GM12873 (cell line): ENCODE measurements at regions not wholly inside any gene's neighbourhood (a gene's known extent, or its start where the extent isn't known, plus 50 kb on each side); places are given as distances from the start of the nearest gene placed in this dataset.

Source experiments
- TF ChIP-seq, protein P1 (sequence below): IDR thresholded peaks from 2 replicates; pipeline ENCODE4 v1.5.1; 2012; ENCODE audit warnings: low read depth, mild to moderate bottlenecking, moderate library complexity, low read length, control low read depth; ENCODE audit not compliant: insufficient read depth; ENCODE audit errors: missing control alignments

GRCh38 chr13:83667606-83668005 is 214.7 kb downstream of the SLITRK1 start:
- TF ChIP-seq, protein P1, sequence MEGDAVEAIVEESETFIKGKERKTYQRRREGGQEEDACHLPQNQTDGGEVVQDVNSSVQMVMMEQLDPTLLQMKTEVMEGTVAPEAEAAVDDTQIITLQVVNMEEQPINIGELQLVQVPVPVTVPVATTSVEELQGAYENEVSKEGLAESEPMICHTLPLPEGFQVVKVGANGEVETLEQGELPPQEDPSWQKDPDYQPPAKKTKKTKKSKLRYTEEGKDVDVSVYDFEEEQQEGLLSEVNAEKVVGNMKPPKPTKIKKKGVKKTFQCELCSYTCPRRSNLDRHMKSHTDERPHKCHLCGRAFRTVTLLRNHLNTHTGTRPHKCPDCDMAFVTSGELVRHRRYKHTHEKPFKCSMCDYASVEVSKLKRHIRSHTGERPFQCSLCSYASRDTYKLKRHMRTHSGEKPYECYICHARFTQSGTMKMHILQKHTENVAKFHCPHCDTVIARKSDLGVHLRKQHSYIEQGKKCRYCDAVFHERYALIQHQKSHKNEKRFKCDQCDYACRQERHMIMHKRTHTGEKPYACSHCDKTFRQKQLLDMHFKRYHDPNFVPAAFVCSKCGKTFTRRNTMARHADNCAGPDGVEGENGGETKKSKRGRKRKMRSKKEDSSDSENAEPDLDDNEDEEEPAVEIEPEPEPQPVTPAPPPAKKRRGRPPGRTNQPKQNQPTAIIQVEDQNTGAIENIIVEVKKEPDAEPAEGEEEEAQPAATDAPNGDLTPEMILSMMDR = no peak

- TF ChIP-seq, protein P1 = no peak
Measured at GRCh38 chr13:83666141-83666540, 216.1 kb downstream of the SLITRK1 start.

DNA sequence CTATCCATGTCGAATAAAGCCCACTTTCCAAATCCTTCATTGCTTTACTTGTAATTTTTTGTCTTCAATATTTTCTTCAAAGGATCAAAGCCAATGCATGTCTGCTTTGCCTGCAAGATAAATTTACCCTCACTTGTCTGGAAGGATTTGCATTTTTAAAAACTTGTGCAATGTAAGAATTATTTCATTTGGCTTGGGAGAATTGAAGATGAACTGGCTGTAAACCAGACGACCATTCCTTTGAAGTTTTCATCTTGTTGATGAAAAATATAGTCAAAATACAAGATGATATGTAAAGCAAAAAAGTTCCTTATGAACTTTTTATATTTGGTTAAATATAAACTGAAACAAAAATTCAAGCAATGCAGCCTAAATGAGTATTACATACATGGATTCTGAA is 225.0 kb downstream of the SLITRK1 start:
- TF ChIP-seq, protein P1 = no peak

DNA sequence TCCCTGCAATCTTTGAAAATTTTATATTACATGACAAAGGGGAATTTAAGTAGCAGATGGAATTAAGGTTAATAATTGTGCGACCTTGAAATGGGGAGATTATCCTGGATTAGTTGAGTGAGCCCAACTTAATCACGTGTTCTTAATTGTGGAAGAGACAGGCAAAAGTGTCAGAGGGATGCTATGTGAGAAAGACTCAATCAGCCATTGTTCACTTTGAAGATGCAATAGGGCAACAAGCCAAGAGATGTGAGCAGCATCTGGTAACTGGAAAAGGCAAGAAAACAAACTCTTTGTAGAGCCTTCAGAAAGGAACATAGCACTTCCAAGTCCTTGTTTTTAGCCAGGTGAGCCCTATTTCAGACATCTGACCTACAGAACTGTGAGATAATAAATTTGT is 247.7 kb downstream of the SLITRK1 start:
- TF ChIP-seq, protein P1 = no peak

GRCh38 chr13:83633746-83634145 is 248.5 kb downstream of the SLITRK1 start:
- TF ChIP-seq, protein P1 = no peak

DNA sequence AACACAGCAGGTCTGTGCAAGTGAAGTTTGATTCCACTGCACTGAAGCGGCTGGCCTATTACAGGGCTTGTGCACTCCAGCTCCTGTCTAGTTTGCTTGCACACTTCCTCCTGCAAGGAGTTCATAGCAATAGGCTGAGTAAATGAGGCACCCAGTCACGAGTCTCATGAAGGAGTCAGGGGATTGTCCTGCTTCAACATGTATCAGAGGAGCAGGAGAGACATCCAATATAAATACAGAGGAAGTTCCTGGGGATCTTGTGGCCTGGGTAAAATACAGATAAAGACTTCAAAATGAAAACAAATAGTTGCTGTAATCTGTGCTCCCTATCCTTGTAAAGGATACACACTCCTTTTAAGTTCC is 259.9 kb downstream of the SLITRK1 start:
- TF ChIP-seq, protein P1 = no peak

- TF ChIP-seq, protein P1 = no peak
Measured at GRCh38 chr13:83621765-83622421, 260.4 kb downstream of the SLITRK1 start.
